H1 (cell line): ENCODE measurements at regions not wholly inside any gene's neighbourhood (a gene's known extent, or its start where the extent isn't known, plus 50 kb on each side); places are given as distances from the start of the nearest gene placed in this dataset.

Source experiments
- CTCF ChIA-PET: fragments of 300-600 bp; sonication (Branson Sonifier 250); formaldehyde crosslinking; loops from one replicate; lab custom pipeline; 2021; ENCODE audit not compliant: partially characterized antibody; lab: Charles Lee
- POLR2A ChIA-PET: fragments of 300-600 bp; sonication (Branson Sonifier 250); formaldehyde crosslinking; loops from one replicate; lab custom pipeline; 2021; ENCODE audit warnings: inconsistent platforms; ENCODE audit not compliant: partially characterized antibody; lab: Charles Lee
- DNase-seq, 2 experiments: peaks; one replicate each; pipeline versions ENCODE4 v3.0.0 to v3.0.0-alpha.2; 2010 to 2022; ENCODE audit warnings: low spot score in 2 of 2, low read depth in 1 of 2, mixed read lengths in 1 of 2
- FAIRE-seq: peaks from 2 replicates; lab custom pipeline; 2011; peaks lifted over from hg19 to GRCh38; lab: Jason Lieb, UNC
- H2AFZ ChIP-seq: 2 replicates; pipeline ENCODE4 v1.8.1; 2012; ENCODE audit warnings: low read length, inconsistent platforms
- H2AK5ac ChIP-seq: 2 replicates; pipeline ENCODE4 v1.6.1; 2013; ENCODE audit warnings: low read depth, low read length
- H2BK120ac ChIP-seq: replicated peaks from 2 replicates; pipeline ENCODE3; 2013; ENCODE audit warnings: low read depth, low read length, inconsistent platforms
- H2BK12ac ChIP-seq: 2 replicates; pipeline ENCODE4 v1.6.1; 2013; ENCODE audit warnings: low read depth, low read length
- H2BK15ac ChIP-seq: 2 replicates; pipeline ENCODE4 v1.6.1; 2013; ENCODE audit warnings: low read length
- H2BK20ac ChIP-seq: 2 replicates; pipeline ENCODE4 v1.6.1; 2013; ENCODE audit warnings: low read length
- H2BK5ac ChIP-seq: 2 replicates; pipeline ENCODE4 v1.6.1; 2013; ENCODE audit warnings: low read depth, low read length
- H3K14ac ChIP-seq: 2 replicates; pipeline ENCODE4 v1.6.1; 2013; ENCODE audit warnings: inconsistent platforms; ENCODE audit not compliant: insufficient read length
- H3K18ac ChIP-seq: 2 replicates; pipeline ENCODE4 v1.6.1; 2013; ENCODE audit warnings: low read length; ENCODE audit errors: extremely low read depth
- H3K23ac ChIP-seq: 2 replicates; pipeline ENCODE4 v1.6.1; 2013; ENCODE audit warnings: inconsistent platforms; ENCODE audit not compliant: insufficient read length
- H3K23me2 ChIP-seq: 2 replicates; pipeline ENCODE4 v1.6.1; 2013; ENCODE audit warnings: low read depth, low read length
- H3K27ac ChIP-seq: 2 replicates; pipeline ENCODE4 v1.6.1; 2011; ENCODE audit warnings: low read depth, low read length, inconsistent platforms
- H3K27me3 ChIP-seq, 4 experiments: replicated peaks in 1 of 4; 1 replicate in 1 of 4; 2 replicates in 3 of 4; pipeline versions ENCODE4 v1.6.1 to v1.8.1; 2011 to 2013; ENCODE audit warnings: low read length in 3 of 4, mild to moderate bottlenecking in 3 of 4, inconsistent platforms in 2 of 4, mixed read lengths in 2 of 4, moderate library complexity in 1 of 4; ENCODE audit not compliant: control insufficient read depth in 3 of 4, insufficient read depth in 3 of 4; ENCODE audit errors: extremely low read depth in 1 of 4
- H3K36me3 ChIP-seq, 4 experiments: 2 replicates each; pipeline versions ENCODE4 v1.6.1 to v1.8.1; 2011 to 2013; ENCODE audit warnings: mild to moderate bottlenecking in 4 of 4, low read length in 3 of 4, moderate library complexity in 2 of 4, control low read depth in 1 of 4, inconsistent platforms in 1 of 4; ENCODE audit not compliant: insufficient read depth in 4 of 4, control insufficient read depth in 2 of 4
- H3K4ac ChIP-seq: replicated peaks from 2 replicates; pipeline ENCODE3; 2013; ENCODE audit warnings: low read length, low read depth, mixed read lengths, inconsistent platforms; ENCODE audit not compliant: insufficient read length
- H3K4me1 ChIP-seq, 4 experiments: replicated peaks in 1 of 4; 1 replicate in 1 of 4; 2 replicates in 3 of 4; pipeline versions ENCODE4 v1.6.1 to v1.8.1; 2011 to 2013; ENCODE audit warnings: low read length in 3 of 4, inconsistent platforms in 2 of 4, mixed read lengths in 1 of 4; ENCODE audit not compliant: insufficient read depth in 4 of 4, control insufficient read depth in 3 of 4
- H3K4me2 ChIP-seq, 2 experiments: 2 replicates each; pipeline versions ENCODE4 v1.6.1 to v1.8.1; 2011 to 2013; ENCODE audit warnings: low read depth in 2 of 2, low read length in 2 of 2, control low read depth in 1 of 2, inconsistent platforms in 1 of 2, mild to moderate bottlenecking in 1 of 2; ENCODE audit not compliant: insufficient read depth in 1 of 2
- H3K4me3 ChIP-seq, 4 experiments: fragments of 200-600, 300-600 bp in 1 of 4; sonication (generic), shearing (Covaris generic), sonication (Bioruptor Twin) in 1 of 4; 2 replicates each; pipeline versions ENCODE4 v1.5.1 to v1.8.1; 2011 to 2016; ENCODE audit warnings: low read length in 4 of 4, low read depth in 3 of 4, control low read depth in 2 of 4, inconsistent platforms in 2 of 4, mild to moderate bottlenecking in 2 of 4, mixed read lengths in 1 of 4, moderate library complexity in 1 of 4; ENCODE audit not compliant: insufficient read depth in 2 of 4; ENCODE audit errors: extremely low read depth in 1 of 4
- H3K56ac ChIP-seq: replicated peaks from 2 replicates; pipeline ENCODE3; 2013; ENCODE audit warnings: low read depth, mild to moderate bottlenecking, mixed read lengths, low read length, inconsistent platforms; ENCODE audit not compliant: insufficient read length
- H3K79me1 ChIP-seq: 2 replicates; pipeline ENCODE4 v1.6.1; 2013; ENCODE audit warnings: low read depth, low read length, control low read depth
- H3K79me2 ChIP-seq, 2 experiments: 2 replicates each; pipeline versions ENCODE4 v1.6.1 to v1.8.1; 2012 to 2013; ENCODE audit warnings: low read length in 2 of 2, mild to moderate bottlenecking in 2 of 2, inconsistent platforms in 1 of 2; ENCODE audit not compliant: insufficient read depth in 2 of 2, control insufficient read depth in 1 of 2
- H3K9ac ChIP-seq, 4 experiments: replicated peaks in 1 of 4; 1 replicate in 1 of 4; 2 replicates in 3 of 4; pipeline versions ENCODE4 v1.6.1 to v1.8.1; 2011 to 2013; ENCODE audit warnings: low read depth in 3 of 4, low read length in 3 of 4, control low read depth in 2 of 4, mild to moderate bottlenecking in 2 of 4, moderate library complexity in 2 of 4, inconsistent platforms in 1 of 4; ENCODE audit errors: extremely low read depth in 1 of 4
- H3K9me3 ChIP-seq, 2 experiments: 2 replicates each; pipeline versions ENCODE4 v1.6.1 to v1.8.1; 2012 to 2013; ENCODE audit warnings: mild to moderate bottlenecking in 2 of 2, moderate library complexity in 2 of 2, control low read depth in 1 of 2, inconsistent platforms in 1 of 2, low read depth in 1 of 2, low read length in 1 of 2, mixed read lengths in 1 of 2; ENCODE audit not compliant: insufficient read depth in 2 of 2
- H4K20me1 ChIP-seq, 2 experiments: replicated peaks in 1 of 2; 2 replicates each; pipeline versions ENCODE3 to v1.8.1; 2011 to 2013; ENCODE audit warnings: inconsistent platforms in 2 of 2, low read length in 2 of 2, mild to moderate bottlenecking in 1 of 2; ENCODE audit not compliant: insufficient read depth in 2 of 2, control insufficient read depth in 1 of 2
- H4K5ac ChIP-seq: 2 replicates; pipeline ENCODE4 v1.6.1; 2013; ENCODE audit warnings: low read length, low read depth, mixed read lengths, inconsistent platforms; ENCODE audit not compliant: insufficient read length
- H4K8ac ChIP-seq: 2 replicates; pipeline ENCODE4 v1.8.0; 2013; ENCODE audit warnings: mild to moderate bottlenecking, moderate library complexity, low read length, inconsistent platforms; ENCODE audit not compliant: insufficient read depth; ENCODE audit errors: extremely low read depth
- H4K91ac ChIP-seq: replicated peaks from 2 replicates; pipeline ENCODE3; 2013; ENCODE audit warnings: low read length, mixed read lengths, inconsistent platforms; ENCODE audit not compliant: insufficient read length
- BACH1 ChIP-seq: IDR thresholded peaks from 2 replicates; pipeline ENCODE4 v1.6.1; 2012; ENCODE audit warnings: low read length, improper control_type of control experiment
- POLR2A ChIP-seq, 2 experiments: IDR thresholded peaks; 1 replicate in 1 of 2; 2 replicates in 1 of 2; pipeline ENCODE4 v1.6.1; 2011; ENCODE audit warnings: low read depth in 2 of 2, low read length in 2 of 2, mild to moderate bottlenecking in 2 of 2; ENCODE audit errors: control extremely low read depth in 1 of 2
- POLR2AphosphoS5 ChIP-seq: IDR thresholded peaks from 2 replicates; pipeline ENCODE4 v1.6.1; 2011; ENCODE audit warnings: low read depth, low read length
- SIX5 ChIP-seq: IDR thresholded peaks from 2 replicates; pipeline ENCODE4 v1.6.1; 2011; ENCODE audit warnings: mild to moderate bottlenecking, low read depth, low read length
- TAF7 ChIP-seq: optimal IDR thresholded peaks from 2 replicates; pipeline ENCODE3; 2011; ENCODE audit warnings: low read depth, mild to moderate bottlenecking, inconsistent platforms, low read length, moderate library complexity, borderline replicate concordance
- WGBS, 2 experiments: shearing (Covaris generic) in 1 of 2; methylation state at CpG; one replicate each; pipeline versions ENCODE4 v1.1.6 to v1.1.7; 2013 to 2015; ENCODE audit warnings: low lambda C conversion rate in 2 of 2, mixed read lengths in 2 of 2, inconsistent platforms in 1 of 2, low coverage in 1 of 2, missing lambda C conversion rate in 1 of 2; ENCODE audit not compliant: insufficient replicate concordance in 2 of 2, insufficient coverage in 1 of 2, insufficient read length in 1 of 2; ENCODE audit errors: extremely low coverage in 1 of 2, missing lambda C conversion rate in 1 of 2; 5-methylcytosine and 5-hydroxymethylcytosine counted together
- TF ChIP-seq, protein P1 (sequence below): IDR thresholded peaks from 2 replicates; pipeline ENCODE4 v1.6.1; 2012; ENCODE audit warnings: inconsistent platforms
- TF ChIP-seq, protein P2 (sequence below): IDR thresholded peaks from 2 replicates; pipeline ENCODE4 v1.6.1; 2011; ENCODE audit warnings: low read length, improper control_type of control experiment

DNA sequence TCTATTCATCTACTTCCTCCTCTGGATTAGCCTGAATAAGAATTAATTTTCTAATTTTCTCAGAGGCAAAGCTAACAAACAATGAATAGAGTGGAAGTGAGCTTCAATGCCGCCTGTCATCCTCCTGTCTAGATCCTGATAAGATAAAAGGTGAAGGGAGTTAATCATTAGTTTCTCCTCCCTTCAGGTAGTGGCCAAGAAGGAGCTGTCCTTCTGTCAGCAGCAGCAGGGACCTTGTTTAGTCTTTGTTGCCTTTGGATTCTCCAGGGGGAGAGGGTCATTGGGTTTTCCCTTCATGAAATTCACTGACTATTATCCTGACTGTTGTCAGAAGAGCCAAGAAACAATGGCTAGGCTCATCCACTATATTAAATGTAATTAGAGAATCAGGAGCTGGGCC lies 420.2 kb upstream of the GOT2 start:
- Histone ChIP-seq H3K4ac (no peak overlapping the region), H3K36me3 (no peaks in the 10 kb centered on the region), H3K9ac (no peak overlapping the region), H4K20me1 (no peaks in the 10 kb centered on the region), H3K18ac (no peak overlapping the region), H2BK12ac (no peak overlapping the region), H4K5ac (no peak overlapping the region), H2AFZ (no peak overlapping the region), H3K4me1 (no peaks in the 10 kb centered on the region), H3K27me3 (no peaks in the 10 kb centered on the region), H2BK20ac (no peak overlapping the region), H3K56ac (no peak overlapping the region), H3K4me3 (no peak overlapping the region), H3K23ac (no peak overlapping the region), H2BK120ac (no peak overlapping the region), H2AK5ac (no peak overlapping the region), H3K9me3 (no peaks in the 10 kb centered on the region), H4K91ac (no peak overlapping the region), H3K79me1 (no peaks in the 10 kb centered on the region), H3K27ac (no peak overlapping the region), H3K79me2 (no peaks in the 10 kb centered on the region), H3K23me2 (no peaks in the 10 kb centered on the region), H2BK5ac (no peak overlapping the region), H4K8ac (no peak overlapping the region), H3K4me2 (no peak overlapping the region), H2BK15ac (no peak overlapping the region), H3K14ac (no peak overlapping the region)
- ChIA-PET CTCF (interaction anchor here (0.9 kb wide), 1 partner anchor 64 kb away, joined by 3 read pairs; no protein-coding TSS in a partner anchor), POLR2A (no interaction called here)
- no peak for DNase-seq
- FAIRE-seq = no peak
- 94% methylated on average over 1 of the region's 1 CpG; no CpG with 5 or more reads in 1 of the 2 experiments for WGBS, 2 experiments
- TF ChIP-seq, protein P1, sequence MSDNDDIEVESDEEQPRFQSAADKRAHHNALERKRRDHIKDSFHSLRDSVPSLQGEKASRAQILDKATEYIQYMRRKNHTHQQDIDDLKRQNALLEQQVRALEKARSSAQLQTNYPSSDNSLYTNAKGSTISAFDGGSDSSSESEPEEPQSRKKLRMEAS = no peak
- TF ChIP-seq, protein P2, sequence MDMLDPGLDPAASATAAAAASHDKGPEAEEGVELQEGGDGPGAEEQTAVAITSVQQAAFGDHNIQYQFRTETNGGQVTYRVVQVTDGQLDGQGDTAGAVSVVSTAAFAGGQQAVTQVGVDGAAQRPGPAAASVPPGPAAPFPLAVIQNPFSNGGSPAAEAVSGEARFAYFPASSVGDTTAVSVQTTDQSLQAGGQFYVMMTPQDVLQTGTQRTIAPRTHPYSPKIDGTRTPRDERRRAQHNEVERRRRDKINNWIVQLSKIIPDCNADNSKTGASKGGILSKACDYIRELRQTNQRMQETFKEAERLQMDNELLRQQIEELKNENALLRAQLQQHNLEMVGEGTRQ = no peak
- no peak for TF ChIP-seq POLR2A (IDR thresholded peaks at IDR 0.05; ENCODE audit: control extremely low read depth in 1 of 2, low read depth in 2 of 2, low read length in 2 of 2)
- no peak for TF ChIP-seq POLR2AphosphoS5
- no peak for TF ChIP-seq SIX5
- no peak for TF ChIP-seq TAF7
- no peak for TF ChIP-seq BACH1
